NCI-H1417 treated with DMSO at 0.1 percent for 48 hours (cell line): ENCODE measurements at regions not wholly inside any gene's neighbourhood (a gene's known extent, or its start where the extent isn't known, plus 50 kb on each side); places are given as distances from the start of the nearest gene placed in this dataset.

Source experiments
- DNase-seq: peaks from one replicate; lab custom pipeline; 2025; lab: John Stamatoyannopoulos, UW

DNA sequence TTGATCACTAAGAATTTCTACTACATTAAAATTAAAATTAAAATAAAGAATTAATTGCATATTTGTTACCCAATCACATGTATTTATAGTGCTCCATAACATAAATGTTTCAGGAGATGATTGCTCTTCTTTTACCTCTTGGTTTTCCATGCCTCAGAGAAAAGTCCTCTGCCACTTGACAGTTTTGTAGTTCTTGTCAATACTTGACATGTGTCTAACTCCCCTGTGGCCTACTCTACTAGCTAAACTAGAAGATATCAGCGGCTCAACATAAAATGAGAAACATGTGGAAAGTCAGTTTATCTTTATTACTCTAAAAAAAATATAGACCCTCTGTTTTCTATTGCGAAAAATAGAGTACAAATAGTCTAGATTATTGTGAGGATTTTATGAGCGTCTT, 650.6 kb upstream of the NUDT12 start:
- DNase-seq = no peak

- DNase-seq = no peak
Measured at GRCh38 chr5:104199771-104200170, 637.2 kb upstream of the NUDT12 start.

- DNase-seq = no peak
Measured at GRCh38 chr5:104198156-104198555, 635.6 kb upstream of the NUDT12 start.

DNA sequence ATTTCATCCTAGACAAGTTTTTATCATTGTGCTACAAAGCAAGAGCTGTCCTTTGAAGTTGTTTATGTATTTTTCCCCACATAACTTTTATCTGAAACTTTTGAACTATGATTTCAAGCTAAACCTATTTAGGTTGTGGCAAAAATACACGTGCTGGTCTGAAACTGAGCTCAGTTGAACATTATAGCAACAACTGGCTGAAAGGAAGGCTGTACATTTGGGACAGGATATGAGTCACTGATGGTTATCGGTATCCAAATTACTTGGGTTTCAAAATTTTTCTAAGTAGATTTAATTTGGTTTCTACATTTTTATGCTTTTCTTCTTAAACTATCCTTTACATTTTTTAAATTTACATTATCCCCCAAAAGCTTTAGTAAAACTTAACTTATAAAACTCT, 627.3 kb upstream of the NUDT12 start:
- DNase-seq = no peak

- DNase-seq = no peak
Measured at GRCh38 chr5:104189031-104189430, 626.4 kb upstream of the NUDT12 start.

GRCh38 chr5:104187656-104188055, 625.1 kb upstream of the NUDT12 start:
- DNase-seq = no peak

- no peak for DNase-seq
Measured at GRCh38 chr5:104186510-104186909, 623.9 kb upstream of the NUDT12 start.

DNA sequence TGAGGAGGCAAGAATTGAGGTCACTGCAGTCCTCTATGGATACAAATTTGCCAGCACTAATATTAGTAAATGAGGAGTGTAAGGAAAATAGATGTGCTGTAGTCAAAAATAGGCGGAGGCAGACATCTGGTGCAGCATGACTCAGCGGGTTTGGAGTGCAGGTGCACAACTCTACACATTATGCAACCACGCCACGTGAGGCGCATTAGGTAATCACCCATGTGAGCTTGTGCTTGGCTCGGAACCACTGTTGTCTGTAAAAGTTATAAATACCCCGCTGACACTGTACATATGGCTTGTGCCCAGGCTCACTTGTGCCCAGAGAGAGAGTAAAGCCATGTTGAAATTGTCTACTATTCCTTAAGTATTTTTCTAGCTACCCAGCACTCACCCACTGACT, 623.5 kb upstream of the NUDT12 start:
- no peak for DNase-seq

DNA sequence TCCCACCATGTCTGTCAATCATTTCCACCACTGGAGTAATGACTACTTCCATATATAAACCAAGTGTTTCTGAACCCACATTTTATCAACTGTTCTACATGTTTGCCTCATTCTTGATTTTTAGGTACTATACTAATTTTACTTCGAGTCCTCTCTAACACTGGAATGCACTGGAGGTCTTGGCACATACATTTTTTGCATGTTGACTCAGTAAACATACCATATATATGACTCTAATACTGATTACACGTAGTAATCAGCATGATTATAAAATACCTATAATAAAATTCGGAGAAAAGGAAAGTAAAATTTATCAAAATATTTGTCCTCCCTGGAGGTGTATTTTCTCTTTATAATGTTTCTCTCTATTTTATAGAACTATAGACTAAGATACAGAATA, 621.7 kb upstream of the NUDT12 start:
- DNase-seq = no peak

DNA sequence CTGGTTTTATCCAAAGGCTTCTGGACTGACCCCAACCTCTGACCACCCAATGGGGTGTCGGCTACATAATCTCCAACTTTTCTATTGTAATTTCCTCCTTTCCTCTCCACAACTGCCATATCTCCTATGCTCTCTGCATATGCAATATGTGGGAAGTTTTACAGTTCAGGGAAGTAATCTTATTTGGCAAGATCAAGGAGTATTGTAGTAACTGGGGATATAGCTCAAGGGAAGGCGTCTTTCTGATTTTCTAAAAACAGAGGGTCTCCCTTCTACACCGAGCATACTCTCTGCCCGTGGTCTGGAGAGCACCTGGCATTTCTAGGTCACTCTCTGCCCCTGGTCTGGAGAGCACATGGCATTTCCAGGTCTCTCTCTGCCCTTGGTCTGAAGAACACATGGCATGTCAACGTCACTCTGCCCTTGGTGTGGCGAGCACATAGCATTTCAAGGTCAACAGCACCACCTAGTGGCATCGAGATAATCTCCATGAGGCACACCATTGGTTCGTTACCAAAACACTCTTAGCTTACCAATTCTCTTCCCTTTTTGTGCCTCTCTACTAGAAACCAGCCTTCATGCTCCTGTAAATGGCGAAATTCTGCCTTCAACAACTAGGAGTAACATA, 616.4 kb upstream of the NUDT12 start:
- no peak for DNase-seq

GRCh38 chr5:104178066-104178465, 615.5 kb upstream of the NUDT12 start:
- no peak for DNase-seq

GRCh38 chr5:104177651-104178050, 615.1 kb upstream of the NUDT12 start:
- DNase-seq = no peak

GRCh38 chr5:104172976-104173375, 610.4 kb upstream of the NUDT12 start:
- DNase-seq = no peak

GRCh38 chr5:104171958-104172690, 609.5 kb upstream of the NUDT12 start:
- no peak for DNase-seq

DNA sequence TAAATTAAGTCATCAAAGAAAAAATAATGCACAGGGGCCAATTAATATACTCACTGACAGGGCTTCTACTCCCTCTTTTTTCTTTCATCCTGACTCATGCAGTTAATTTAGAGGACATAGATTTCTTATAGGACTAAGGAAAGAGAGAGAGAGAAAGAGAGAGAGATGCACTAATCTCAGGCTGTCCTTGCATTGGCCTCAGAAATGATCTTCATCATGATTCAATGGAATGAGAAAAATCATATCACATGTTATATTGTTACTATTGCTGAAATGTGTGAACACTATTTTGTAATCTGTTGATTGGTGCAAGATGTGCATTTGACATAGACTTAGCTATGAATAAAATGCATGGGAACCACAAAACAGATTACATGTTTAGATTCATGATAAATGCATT, 608.3 kb upstream of the NUDT12 start:
- no peak for DNase-seq

DNA sequence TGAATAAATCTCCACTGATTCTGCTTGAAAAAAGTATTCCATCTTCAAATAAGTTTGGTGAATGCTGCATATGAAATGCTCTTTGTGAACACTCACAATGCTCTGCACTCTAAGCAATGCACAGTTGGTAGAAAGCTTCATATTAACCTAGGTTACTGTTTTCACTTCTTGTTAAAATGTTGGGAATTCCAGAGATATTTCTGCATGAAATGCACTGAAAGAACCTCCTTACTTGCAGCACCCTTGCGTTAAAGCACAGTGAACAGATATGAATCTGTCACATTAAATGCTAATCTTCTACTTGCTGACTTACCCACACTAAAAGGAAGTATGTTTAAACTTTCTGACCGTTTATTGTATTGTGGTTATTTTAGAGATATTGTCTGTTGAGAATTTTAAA, 584.1 kb upstream of the NUDT12 start:
- DNase-seq = no peak

GRCh38 chr5:104139840-104140239, 577.3 kb upstream of the NUDT12 start:
- no peak for DNase-seq

GRCh38 chr5:104130320-104130719, 567.7 kb upstream of the NUDT12 start:
- DNase-seq = no peak

DNA sequence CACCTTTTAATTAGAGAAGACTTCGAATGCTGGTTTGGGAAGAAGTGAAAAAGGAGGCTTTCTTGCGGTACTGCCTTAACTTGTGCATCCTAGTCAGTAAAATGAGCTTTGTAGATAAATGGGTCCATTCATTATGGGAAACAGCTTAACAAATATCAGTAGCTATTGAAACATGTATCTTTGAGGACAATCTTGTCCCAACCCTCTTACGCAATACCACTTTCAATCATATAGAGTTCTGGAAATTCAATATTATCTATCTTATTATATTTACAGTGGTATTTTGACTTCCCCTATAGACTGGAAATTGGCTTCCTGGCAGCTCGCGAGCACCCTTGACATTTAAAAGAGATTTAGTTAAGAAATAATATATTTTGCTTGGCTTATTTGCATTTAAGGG, 565.8 kb upstream of the NUDT12 start:
- no peak for DNase-seq

DNA sequence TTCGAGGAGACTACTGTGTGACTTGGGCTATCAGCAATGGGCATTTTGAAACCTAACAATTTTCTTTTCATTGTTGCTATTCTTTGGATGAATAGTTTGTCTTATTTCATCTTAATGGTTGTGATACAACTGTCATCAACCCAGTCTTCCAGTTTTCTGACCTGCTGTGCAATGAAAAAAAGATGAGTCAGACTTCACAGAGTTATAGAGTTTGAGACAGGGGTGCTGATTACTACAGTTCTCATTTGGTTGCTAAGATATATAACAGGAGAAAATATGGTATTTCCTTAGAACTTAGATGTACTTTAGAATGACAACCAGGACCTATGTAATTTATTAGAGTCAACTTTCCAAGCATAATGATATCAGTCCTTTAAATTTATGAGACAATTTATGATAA, 564.4 kb upstream of the NUDT12 start:
- no peak for DNase-seq

DNA sequence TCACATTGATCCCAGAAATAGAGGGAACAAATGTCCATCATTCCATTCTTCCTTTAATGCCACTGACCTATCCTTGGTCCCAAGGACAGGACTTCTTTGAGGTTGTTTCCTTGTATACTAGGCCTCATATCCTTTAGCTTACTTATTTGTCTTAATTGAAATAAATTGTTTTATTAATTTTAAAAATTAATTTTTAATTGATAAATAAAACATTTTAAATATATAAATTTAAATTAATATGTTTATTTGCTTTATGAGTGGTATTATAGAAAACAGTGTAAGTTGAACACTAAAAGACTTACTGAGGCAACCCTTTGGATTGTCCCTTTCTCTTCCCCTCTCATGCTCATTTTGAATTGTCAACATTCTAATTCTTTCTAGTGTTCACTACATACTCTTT, 556.9 kb upstream of the NUDT12 start:
- no peak for DNase-seq

DNA sequence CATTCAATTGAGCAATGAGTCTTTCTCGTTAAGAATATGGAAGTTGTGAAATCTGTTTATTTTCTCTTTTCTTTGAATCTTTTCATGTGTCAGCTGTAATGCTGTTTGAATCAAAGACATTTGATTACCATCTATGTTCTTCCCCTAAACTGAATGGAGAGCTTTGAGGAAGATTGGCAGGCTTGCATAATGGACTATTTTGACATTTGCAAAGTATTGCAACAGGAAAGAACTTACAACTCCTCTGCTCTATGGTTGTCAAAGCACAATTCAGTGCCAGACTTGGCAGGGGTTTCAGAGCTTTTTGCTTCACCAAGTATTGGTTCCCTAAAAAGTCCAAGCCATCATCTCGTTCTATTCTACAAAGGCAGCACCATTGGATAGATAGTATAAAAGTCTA, 549.0 kb upstream of the NUDT12 start:
- DNase-seq = no peak

GRCh38 chr5:104096451-104096850, 533.9 kb upstream of the NUDT12 start:
- no peak for DNase-seq

DNA sequence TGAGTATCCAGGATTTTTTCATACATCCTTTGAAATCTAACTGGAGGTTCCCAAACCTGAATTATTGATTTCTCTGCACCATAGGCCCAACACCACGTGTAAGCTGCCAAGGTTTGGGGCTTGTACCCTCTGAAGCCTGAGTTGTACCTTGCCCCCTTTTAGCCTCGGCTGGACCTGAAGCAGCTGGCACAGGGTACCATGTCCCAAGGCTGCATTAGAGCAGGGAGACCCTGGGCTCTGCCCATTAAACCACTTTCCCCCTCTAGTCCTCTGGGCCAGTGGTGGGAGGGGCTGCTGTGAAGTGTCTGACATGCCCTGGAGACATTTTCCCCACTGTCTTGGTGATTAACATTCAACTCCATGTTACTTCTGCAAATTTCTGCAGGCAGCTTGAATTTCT, 532.9 kb upstream of the NUDT12 start:
- no peak for DNase-seq
